PC-9 (cell line): ENCODE measurements at regions not wholly inside any gene's neighbourhood (a gene's known extent, or its start where the extent isn't known, plus 50 kb on each side); places are given as distances from the start of the nearest gene placed in this dataset.

Experiments used
- EZH2 ChIP-seq: fragments of 200-600 bp; sonication (generic); IDR thresholded peaks from 2 replicates; pipeline ENCODE4 v1.8.0; 2017; ENCODE audit warnings: antibody characterized with exemption, low read depth
- TF ChIP-seq, protein P1 (sequence below): fragments of 200-600 bp; sonication (generic); conservative IDR thresholded peaks from 2 replicates; pipeline ENCODE4 v1.6.1; 2017; ENCODE audit warnings: mixed run types, antibody characterized with exemption, mild to moderate bottlenecking, moderate library complexity

GRCh38 chr15:81485806-81486205, 111.8 kb upstream of the TMC3 start:
- TF ChIP-seq, protein P1, sequence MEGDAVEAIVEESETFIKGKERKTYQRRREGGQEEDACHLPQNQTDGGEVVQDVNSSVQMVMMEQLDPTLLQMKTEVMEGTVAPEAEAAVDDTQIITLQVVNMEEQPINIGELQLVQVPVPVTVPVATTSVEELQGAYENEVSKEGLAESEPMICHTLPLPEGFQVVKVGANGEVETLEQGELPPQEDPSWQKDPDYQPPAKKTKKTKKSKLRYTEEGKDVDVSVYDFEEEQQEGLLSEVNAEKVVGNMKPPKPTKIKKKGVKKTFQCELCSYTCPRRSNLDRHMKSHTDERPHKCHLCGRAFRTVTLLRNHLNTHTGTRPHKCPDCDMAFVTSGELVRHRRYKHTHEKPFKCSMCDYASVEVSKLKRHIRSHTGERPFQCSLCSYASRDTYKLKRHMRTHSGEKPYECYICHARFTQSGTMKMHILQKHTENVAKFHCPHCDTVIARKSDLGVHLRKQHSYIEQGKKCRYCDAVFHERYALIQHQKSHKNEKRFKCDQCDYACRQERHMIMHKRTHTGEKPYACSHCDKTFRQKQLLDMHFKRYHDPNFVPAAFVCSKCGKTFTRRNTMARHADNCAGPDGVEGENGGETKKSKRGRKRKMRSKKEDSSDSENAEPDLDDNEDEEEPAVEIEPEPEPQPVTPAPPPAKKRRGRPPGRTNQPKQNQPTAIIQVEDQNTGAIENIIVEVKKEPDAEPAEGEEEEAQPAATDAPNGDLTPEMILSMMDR = no peak
- TF ChIP-seq EZH2 = no peak
